ENCODE measurements at regions not wholly inside any gene's neighbourhood (a gene's known extent, or its start where the extent isn't known, plus 50 kb on each side); places are given as distances from the start of the nearest gene placed in this dataset.
"Not testable (repeated sequence)": the region's sequence is repeated elsewhere in the genome, so short reads cannot be mapped to it uniquely, and the experiment has no call there.

GRCh38 chr15:24304747-24305146 is 370.8 kb upstream of the NPAP1 start:
- TF ChIP-seq CTCF (IDR thresholded peaks at IDR 0.05; ENCODE audit: insufficient read depth, low read depth, low read length); EZH2 (IDR thresholded peaks at IDR 0.05; ENCODE audit: insufficient read depth, low read length): not testable (repeated sequence)
